Spleen (tissue), 7 donors: ENCODE measurements at regions not wholly inside any gene's neighbourhood (a gene's known extent, or its start where the extent isn't known, plus 50 kb on each side); places are given as distances from the start of the nearest gene placed in this dataset.

Source experiments
- POLR2A ChIP-seq, 3 donors: fragments of 450-650 bp; IDR thresholded peaks; one replicate each; pipeline ENCODE4 v1.5.1; 2017; ENCODE audit warnings: antibody characterized with exemption in 3 of 3, mild to moderate bottlenecking in 1 of 3
- POLR2AphosphoS5 ChIP-seq, 3 donors: sonication (generic); formaldehyde crosslinking; IDR thresholded peaks; one replicate each; pipeline ENCODE4 v1.5.1; 2017; ENCODE audit warnings: antibody characterized with exemption in 3 of 3
- TF ChIP-seq, protein P1 (sequence below), 11 experiments: fragments of 200-600 bp in 7 of 11; fragments of 450-650 bp in 4 of 11; sonication (generic) in 4 of 11; IDR thresholded peaks in 8 of 11; conservative IDR thresholded peaks in 3 of 11; 1 replicate in 7 of 11; 2 replicates in 4 of 11; pipeline versions ENCODE4 v1.4.0 to v1.8.0; 2016 to 2021; ENCODE audit warnings: antibody characterized with exemption in 11 of 11, inconsistent platforms in 4 of 11, mild to moderate bottlenecking in 1 of 11
- donor health status: DM: no; HTN: no; CAD: no; lungs with moderate emphysema.
- donor health status: DM: no; HTN: no; CAD: no.
- donor health status: DM: no; HTN: no; CAD: no.

DNA sequence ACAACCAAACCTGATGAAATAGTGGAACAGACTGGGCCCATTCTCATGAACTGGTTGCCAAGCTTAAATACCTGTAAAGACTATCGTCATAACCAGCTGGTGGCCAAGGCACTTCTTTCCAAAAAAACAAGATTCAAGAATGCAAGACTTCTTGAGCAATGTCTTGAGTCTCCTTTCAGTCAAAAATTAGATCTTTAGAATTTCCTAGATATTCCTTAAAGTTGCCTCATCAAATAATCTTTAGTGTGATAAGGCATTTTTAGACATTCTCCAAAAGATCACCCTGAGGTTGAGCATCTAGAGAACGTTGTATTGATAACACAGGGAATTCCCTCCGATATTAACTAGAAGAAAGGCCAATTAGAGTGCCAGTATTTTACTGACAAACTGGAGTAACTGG is 236.4 kb upstream of the MEX3C start:
- TF ChIP-seq, protein P1, sequence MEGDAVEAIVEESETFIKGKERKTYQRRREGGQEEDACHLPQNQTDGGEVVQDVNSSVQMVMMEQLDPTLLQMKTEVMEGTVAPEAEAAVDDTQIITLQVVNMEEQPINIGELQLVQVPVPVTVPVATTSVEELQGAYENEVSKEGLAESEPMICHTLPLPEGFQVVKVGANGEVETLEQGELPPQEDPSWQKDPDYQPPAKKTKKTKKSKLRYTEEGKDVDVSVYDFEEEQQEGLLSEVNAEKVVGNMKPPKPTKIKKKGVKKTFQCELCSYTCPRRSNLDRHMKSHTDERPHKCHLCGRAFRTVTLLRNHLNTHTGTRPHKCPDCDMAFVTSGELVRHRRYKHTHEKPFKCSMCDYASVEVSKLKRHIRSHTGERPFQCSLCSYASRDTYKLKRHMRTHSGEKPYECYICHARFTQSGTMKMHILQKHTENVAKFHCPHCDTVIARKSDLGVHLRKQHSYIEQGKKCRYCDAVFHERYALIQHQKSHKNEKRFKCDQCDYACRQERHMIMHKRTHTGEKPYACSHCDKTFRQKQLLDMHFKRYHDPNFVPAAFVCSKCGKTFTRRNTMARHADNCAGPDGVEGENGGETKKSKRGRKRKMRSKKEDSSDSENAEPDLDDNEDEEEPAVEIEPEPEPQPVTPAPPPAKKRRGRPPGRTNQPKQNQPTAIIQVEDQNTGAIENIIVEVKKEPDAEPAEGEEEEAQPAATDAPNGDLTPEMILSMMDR (IDR thresholded peaks at IDR 0.05 in 8 of 11, conservative IDR thresholded peaks at IDR 0.05 in 3 of 11), result no peak
- TF ChIP-seq POLR2A (IDR thresholded peaks at IDR 0.05) (no peak), POLR2AphosphoS5 (IDR thresholded peaks at IDR 0.05) (no peak)
